Stimulated activated CD8-positive, alpha-beta memory T cell treated with anti-CD3 and anti-CD28 coated beads, Interleukin-15, amount 100 ng/mL, for 48 hours (primary cell): ENCODE measurements at regions not wholly inside any gene's neighbourhood (a gene's known extent, or its start where the extent isn't known, plus 50 kb on each side); places are given as distances from the start of the nearest gene placed in this dataset.

Experiments used
- DNase-seq, 2 donors: peaks; one replicate each; pipeline ENCODE4 v3.0.0-alpha.2; 2020; ENCODE audit warnings: low read depth in 2 of 2

DNA sequence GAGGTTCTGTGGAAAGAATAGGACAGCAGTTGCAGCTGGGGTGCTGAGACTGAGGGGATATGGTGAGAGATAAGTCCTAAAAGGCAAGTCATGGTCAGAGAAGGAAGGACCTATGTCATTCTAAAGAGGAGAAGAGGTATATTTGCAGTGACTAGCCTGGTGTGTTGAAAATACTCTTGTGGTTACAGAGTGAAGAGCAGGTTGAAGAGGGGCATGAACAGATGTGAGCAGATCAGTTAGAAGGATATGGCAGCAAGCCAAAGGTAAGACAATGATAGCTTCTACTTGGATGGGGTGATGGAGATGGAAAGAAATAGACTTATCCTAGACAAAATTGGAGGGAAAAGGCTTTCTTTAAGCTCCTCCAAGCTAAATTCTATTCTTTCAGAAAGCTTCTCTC, 469.8 kb upstream of the CPEB2 start:
- DNase-seq: no peak

DNA sequence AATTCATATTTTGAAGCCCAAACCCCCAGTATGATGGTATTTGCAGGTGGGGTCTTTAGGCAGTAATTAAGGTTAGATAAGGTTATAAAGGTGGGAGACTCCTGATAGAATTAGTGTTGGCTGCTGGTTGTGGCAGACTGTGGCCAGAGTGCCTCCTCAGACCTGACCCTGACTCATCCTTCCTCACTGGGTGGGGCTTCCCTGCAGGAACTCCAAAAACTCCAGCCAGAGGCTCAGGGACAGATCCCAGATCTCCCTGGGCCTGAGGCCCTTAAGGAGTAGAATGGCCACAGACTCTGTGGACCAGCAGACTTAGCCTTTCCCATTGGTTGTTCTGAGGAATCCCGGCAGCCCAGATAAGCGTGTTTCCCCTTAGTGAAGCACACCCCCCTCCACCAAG, 463.0 kb upstream of the CPEB2 start:
- DNase-seq: no peak

GRCh38 chr4:14545163-14545562, 457.1 kb upstream of the CPEB2 start:
- no peak for DNase-seq

DNA sequence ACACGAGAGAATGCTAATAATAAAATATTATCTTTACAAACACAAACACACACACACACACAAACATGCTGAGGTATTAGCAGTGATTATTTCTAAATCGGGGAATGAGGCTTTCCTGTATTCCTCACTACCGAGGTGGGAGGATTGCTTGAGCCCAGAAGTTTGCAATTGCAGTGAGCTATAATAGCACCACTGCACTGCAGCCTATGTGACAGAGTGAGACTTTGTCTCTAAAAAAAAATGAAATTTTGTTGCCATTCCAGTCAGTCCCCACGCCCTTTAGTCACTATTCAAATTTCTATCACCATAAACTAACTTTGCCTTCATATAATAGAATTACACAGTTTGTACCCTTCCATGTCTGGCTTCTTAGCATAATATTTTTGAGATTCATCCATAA, 456.5 kb upstream of the CPEB2 start:
- no peak for DNase-seq

GRCh38 chr4:14552119-14552518, 450.2 kb upstream of the CPEB2 start:
- DNase-seq: no peak

DNA sequence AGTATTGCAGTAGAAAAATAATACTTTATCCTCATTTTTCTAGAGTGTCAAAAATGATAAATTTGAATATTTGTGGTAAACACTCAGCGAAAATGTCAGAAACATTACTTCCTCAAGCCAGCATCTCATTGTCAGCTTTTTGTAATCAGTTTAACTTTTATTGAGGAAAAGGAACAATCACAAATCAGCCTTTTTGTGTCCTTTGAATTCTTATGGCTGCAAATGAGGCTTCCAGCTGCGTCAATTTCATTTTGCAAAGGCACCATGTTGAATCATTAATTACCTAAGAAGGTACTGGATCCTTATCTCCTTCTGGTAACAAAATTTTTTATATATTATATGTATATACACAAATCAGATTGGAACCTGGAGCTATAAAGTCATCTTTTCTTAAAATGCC, 442.6 kb upstream of the CPEB2 start:
- no peak for DNase-seq

DNA sequence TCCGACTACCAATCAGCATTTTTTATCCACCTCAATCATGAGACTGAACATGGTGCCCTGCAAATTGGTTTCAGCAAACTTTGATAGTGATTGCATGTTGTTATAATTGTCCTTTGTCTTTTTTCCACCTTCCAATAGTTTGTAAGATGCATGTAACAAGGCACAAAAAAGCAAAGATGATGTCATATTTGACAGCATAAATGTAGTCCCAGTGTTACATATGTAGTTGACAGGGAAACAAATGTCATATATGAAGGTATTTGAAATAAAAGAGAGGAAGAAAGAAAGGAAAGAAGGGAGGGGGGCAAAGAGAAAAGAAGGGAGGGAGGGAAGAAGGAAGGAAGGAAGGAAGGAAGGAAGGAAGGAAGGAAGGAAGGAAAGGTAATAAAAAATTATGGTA, 441.7 kb upstream of the CPEB2 start:
- no peak for DNase-seq

DNA sequence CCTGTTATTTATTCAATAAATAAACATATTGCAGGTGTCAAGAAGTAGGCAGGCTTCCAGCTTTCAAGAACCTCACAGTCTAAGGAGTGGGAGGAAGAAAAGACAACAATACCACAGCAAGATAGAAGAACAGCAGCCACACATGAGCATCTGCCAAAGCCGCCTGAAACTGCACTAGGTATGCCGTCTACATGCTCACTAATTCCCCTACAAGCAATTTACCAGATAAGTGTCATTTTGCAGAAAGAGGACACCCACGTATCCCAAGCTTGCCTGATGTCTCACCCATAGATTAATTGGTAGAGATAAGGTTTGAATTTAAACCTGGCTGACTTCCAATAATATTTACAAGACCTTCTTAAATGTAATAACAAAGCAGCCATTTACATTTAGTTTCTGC, 439.4 kb upstream of the CPEB2 start:
- DNase-seq: no peak

DNA sequence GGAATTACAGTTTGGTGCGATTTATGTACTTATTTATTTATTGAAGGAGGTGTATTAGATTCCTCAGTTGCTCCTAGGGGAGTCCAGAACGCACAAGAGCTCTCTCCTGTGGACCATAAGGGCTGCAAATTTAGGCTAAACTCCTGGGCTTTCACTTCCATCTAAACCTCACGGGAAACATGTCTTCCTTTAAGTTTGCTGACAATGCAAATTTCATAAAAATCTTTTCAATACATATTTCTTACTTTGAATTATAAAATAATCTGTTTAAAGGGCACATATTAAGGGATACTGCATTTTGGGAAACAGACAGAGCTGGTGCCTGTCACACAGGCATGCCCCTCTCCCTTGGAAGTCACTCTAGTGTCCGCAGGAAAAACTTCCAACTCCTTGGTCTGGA, 438.0 kb upstream of the CPEB2 start:
- no peak for DNase-seq

GRCh38 chr4:14566518-14566917, 435.8 kb upstream of the CPEB2 start:
- DNase-seq: no peak

GRCh38 chr4:14568351-14568750, 433.9 kb upstream of the CPEB2 start:
- DNase-seq: no peak

DNA sequence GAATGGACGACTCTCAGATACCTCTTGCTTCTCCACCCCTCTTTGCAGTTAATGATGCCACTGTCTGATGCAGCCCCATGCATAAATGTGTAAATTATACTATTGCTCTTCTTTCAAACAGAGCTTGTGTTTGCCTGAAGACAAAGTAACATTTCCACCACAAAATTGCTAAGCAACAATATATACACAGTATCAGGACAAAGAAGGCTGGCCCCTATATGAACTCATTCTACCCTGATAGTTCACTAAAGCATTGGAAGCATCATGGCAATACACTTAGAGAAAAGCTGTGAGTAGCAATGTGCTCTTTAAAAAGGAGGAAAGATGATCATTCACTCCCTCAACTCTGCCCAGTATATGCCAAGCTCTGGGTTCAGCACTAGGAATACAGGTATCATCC, 427.0 kb upstream of the CPEB2 start:
- DNase-seq: no peak

DNA sequence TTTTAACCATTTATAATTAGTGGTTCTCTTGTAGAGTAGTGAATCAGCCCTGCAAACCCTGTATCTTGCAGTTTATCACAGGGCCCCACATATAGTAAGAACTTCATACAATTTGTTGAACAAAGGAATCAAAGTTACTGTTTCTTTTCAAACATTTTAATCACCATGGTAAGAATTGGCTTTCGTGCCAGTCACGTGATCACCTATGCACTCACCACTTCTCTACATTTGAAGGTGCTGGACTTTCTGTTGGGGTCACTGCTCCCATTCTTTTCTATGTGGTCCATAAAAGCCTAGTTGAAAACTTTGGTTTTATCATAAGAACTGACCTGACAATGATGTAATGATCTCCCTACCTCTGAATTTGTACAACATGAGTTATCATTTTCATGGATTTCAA, 426.4 kb upstream of the CPEB2 start:
- no peak for DNase-seq

DNA sequence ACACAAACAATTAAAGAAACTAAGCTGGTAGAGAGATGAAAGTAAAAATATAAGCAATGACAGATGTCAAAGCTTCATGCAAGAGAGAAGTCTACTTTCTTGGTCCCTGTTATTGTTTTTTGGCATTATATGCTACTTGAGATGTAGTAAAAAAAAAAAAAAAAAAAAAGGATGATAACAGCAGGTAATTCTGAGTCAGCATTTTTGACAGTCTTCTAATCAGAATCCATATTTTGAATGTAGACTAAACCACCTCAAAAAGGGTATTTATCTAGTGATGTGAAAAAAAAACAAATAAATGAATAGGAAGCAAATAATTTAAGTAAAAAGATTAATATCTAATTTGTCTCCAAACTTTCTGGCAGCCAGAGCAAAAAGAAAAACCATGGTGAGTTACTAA, 422.2 kb upstream of the CPEB2 start:
- no peak for DNase-seq

GRCh38 chr4:14581741-14582140, 420.5 kb upstream of the CPEB2 start:
- DNase-seq: no peak

DNA sequence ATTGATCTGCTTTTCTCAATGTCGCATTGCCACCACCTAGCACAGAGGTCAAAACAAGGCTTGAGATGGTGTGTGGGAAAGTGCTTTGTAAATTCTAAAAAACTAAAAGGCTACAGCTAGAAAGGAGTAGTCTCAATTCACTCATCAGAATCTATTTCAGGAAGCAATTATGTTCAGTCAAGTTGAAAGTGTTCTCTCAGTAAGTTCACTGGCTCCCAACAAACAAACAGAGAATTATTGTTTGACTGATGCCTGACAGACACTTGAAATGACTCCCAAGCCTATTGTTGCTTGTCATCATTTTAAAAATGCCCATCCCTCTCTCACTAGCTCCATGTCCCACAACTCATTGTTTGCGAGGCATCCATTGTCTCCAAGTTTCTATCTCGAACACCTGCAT, 419.6 kb upstream of the CPEB2 start:
- no peak for DNase-seq

GRCh38 chr4:14583331-14583730, 418.9 kb upstream of the CPEB2 start:
- DNase-seq: no peak

DNA sequence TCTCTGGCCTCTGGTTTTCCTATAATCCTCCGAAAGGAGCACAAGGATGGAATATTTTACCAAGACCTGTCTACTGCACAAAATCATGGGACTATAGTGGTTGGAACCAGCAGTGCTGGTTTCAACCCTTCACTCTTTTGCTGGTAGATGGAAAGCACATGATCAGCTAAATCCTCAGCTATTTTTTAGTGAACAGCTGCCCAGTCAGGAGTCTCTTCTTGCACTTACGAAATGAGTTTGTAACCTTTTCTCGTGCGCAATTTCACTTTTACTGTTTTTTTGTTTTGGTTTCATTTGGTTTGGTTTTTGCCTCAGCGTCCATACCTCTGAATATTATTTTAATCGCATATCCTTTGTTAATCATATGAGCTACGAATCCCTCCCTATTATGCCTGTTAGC, 418.5 kb upstream of the CPEB2 start:
- DNase-seq: no peak

GRCh38 chr4:14592950-14593349, 409.3 kb upstream of the CPEB2 start:
- no peak for DNase-seq

DNA sequence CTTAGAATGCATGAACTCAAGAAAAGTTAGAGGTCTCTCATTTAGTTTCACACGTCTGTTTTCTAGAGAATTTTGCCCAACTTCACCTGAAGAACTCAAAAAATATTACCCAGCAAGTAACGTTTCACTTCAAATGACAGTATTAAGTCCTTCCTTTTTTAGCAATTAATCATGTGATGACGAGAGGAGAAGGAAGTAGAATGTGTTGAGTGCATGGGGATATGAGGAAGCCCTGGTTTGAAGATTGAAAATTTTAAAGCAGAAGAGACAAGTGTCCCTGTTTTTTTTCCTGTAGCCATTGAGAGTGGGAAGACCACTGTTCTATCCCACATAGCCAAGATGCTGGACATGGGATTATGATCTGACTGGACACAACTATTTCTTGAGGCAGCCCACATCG, 406.3 kb upstream of the CPEB2 start:
- DNase-seq: no peak

DNA sequence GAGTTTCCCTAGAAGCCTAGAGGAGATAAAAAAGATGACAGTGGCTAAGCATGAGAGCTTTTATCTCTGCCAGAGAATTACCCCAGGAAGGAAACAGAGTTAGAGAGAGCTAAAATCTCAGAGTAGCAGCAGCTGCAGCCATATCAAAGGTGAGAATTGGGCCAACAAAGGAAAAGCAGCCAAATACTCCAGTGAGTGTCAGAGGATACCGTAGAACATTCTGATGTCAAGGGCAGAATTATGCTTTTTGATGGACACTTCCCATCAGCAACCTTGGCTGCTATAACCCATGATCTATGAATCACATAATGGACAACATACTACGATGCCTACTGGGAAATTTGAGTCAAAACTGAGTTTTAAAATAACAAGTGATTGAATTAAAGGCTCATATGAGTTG, 405.8 kb upstream of the CPEB2 start:
- DNase-seq: no peak

- DNase-seq: no peak
Observed at GRCh38 chr4:14596904-14597303, 405.4 kb upstream of the CPEB2 start.

DNA sequence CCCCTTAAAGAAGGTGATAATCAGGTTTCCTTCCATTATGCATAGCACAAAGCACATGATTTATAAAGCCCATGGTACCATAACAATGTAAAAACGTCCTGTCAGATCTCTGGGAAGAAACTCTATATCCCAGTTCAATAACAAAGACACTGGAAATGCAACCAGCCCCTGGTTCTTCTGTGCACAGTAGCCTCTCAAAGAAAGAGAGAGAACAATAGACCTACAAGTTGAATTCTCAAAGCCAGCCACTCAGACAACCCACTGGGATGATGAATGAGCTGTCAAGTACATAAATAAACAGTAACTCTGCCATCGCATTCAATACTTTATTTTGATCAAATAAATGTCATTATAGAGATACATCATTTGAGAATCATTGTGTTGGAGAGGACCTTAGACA, 400.1 kb upstream of the CPEB2 start:
- no peak for DNase-seq

DNA sequence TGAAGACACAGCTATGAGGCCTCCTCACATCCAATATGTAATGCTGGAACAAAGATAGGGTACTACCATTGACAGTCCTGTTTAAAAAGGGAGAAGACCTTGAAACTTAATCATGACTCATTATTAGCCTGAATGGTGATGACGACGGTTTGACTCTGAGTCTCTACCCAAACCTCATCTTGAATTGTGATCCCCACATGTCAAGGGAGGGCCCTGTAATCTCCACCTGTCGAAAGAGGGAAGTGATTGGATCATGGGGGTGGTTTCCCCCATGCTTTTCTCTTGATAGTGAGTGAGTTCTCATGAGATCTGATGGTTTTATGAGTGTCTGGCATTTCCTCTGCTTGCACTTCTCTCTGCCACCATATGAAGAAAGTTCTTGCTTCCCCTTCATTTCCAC, 395.3 kb upstream of the CPEB2 start:
- DNase-seq: no peak

DNA sequence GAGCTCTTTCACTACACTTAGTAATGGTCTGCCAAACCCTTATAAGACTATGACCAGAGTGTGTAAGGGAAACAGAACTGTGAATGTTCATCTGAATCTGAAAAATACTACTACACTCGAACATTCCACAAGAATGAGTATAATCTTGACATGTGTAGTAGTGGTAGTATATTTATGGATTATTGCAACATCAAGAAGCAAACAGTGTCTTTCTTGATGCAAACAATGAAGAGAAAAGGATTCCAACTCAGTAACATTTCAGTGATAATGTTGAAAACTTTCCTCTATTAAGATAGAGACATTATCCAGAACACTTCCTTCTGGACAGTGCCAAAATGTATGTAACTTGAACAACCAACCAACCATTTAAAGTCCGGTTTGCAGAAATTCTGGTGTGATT, 394.7 kb upstream of the CPEB2 start:
- DNase-seq: no peak
